ENCODE measurements at regions not wholly inside any gene's neighbourhood (a gene's known extent, or its start where the extent isn't known, plus 50 kb on each side); places are given as distances from the start of the nearest gene placed in this dataset.

DNA sequence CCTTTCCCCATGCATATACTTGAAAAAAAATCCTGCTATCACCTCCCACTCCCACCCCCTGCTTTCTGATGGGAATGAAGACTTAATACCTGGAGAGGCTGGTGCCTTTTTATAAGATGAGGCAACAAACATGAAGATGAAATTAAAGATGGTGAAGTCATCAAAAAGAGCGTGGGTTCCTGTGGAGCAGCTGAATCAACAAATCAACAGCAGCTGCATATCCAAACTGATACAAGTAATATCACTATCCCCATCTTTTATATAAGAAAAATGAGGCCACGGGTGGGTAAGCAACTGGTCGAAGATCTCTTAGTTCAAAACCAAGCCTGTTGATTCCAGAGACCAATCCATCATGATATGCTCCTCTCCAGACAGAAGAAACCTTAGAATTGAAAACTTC is 268.5 kb downstream of the ENC1 start:
- no peak for DNase-seq

DNA sequence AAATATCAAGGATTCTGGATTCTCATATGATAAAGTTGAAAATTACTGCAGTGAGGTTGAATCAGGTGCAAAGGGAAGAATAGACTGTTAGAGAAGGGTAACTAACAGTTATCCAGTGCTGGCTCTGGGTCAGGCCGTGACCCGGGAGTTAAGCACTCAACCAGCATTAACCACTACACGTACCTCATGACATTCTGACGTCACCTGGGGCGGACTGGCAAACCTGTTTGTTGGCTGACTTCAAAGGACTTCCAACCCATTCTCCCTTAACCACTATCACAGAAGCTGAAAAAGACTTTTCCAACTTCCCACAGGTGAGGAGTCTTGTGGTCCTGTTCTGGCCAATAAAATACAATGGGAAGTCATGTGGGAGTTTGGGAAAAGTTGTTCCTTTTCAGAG is 268.9 kb downstream of the ENC1 start:
- no peak for DNase-seq

DNA sequence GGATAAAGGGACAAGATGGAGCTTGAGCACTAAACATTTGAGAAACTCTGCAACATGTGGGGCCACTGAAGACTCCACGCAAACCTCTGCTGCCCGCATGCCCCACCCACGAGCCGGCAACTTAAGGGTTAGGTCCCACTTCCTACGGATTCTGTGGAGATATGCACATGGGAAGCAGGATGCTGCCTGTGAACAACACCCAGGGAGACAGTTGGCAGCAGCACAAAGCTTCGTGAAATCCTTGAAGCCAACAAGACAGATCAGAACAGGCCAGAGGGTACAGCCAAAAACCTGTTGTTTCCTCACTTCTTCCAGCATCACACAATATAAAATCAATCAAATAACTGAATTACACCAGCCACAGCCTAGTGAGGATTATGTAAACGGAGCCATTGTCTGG is 270.4 kb downstream of the ENC1 start:
- no peak for DNase-seq

DNA sequence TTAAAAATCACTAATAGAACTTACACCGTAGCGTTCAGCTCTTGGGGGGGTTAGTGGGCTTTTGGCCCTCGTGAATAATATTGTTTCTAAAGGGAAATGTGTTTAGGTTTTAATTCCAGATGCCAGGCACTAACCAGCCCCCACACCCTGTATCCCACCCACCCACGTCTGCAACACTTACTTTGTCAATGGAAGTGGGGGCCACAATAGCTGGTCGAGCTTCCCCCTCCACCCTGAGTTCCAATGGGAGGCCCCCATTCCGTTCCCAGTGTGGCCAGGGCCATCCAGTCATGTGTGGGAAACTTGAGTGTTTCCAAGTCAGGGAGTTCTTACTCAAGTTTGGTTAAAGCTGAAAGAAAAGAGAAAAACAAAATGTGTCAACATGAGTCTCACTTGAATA is 271.4 kb downstream of the ENC1 start:
- no peak for DNase-seq

DNA sequence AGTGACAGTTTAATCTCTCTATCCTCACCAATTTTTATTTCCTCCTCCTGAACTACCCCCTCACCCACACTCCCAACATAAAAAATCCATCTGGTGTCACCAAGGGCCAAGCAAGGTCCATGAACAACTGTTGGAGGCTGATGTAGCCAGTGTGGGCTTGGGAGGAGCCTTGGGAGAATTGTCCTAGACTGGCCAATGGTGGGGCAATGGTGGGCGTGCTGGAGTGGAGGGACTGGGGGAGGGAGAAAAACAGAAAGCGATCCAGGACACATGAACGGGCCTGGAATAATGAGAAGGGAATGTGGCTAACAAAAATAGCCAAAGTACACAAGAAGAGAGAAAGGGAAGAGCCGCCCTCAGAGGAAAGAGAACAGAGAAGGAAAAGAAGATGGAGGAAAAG is 272.6 kb downstream of the ENC1 start:
- DNase-seq = no peak

DNA sequence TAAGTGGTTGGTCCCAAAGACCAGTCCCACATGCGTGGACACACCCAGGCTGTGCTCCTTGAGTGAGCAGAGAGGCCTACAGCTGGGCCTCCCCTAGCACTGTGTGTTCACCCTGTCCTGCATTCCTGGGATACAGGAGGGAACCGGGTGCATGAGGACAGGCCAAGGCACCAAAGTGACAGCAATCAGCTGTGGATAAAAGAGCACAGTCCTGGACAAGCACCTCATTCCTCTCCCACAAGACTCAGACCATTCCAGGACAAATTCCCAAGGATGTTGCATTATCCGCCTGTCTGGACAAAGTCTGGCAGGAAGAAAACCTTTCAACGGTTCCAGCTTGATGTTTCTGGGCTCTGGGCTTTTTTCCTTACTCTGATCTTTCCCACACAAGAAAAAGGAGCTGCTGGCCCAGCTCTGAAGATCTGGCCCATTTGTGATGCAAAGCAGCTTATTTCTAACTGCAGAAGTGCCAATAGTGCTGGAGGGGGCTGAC is 273.2 kb downstream of the ENC1 start:
- no peak for DNase-seq

DNA sequence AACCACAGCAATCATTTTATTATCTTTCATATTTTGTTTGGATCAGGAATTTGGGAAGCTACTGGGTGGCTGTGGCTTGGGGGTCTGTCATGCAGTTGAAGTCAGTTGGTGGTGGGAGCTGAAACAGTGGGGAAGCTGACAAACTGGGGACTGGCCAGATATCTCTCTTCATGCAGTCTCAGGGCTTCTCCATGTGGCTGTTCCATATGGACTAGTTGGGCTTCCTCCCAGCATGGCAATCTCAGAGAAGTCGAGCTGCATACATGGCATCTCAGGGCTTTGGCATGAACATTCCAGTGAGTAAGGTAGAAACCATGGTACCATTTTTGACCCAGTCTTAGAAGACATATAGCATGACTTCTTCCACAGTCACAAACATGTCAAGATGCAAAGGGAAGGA is 274.8 kb downstream of the ENC1 start:
- DNase-seq = no peak

DNA sequence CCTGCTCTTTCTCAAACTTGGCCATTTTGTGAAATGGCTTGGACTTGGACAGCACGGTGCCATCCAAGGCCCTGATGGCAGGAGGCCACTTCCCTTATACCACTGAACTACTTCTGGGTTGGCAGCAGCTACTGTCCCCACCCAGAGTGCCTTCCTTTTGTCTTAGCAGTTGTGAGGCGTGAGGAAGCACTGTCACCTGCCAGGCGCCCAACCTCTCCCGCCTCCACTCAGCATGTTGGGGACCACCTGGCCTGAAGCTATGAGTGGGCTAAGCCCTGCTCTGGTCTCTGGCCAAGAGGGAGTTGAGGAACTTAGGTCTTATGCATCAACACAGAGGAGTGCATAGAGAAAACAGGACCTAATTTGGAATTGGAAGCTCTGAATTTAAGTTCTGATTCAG is 276.0 kb downstream of the ENC1 start:
- no peak for DNase-seq

DNA sequence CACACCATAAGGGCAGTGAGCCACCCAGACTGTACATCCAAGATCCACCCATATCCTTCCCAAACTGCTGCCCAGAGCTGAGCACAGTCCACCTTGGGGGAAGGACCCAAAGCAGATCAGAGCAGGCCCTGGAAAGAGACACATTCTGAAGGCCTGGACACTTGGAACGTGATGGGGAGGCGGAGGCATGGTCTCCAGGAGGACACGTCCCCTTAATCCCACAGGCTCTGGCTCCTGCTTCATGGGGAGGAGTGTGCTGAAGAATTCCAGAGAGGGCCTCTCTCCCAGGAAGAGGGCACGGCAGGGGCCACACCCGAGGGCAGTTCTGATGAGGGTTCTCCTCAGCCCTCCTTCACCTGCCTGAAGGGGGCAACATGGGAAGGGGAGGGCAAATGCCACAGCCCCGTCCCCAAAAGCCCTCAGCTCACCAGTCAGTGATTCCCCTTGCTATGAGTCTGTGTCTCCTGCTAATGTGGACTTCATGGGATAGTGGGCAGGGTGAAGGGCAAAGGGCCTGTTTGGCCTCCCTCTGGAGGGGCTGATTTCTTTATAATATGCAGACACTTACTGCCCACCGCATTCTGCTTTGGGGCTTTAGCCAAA is 276.8 kb downstream of the ENC1 start:
- DNase-seq = no peak

DNA sequence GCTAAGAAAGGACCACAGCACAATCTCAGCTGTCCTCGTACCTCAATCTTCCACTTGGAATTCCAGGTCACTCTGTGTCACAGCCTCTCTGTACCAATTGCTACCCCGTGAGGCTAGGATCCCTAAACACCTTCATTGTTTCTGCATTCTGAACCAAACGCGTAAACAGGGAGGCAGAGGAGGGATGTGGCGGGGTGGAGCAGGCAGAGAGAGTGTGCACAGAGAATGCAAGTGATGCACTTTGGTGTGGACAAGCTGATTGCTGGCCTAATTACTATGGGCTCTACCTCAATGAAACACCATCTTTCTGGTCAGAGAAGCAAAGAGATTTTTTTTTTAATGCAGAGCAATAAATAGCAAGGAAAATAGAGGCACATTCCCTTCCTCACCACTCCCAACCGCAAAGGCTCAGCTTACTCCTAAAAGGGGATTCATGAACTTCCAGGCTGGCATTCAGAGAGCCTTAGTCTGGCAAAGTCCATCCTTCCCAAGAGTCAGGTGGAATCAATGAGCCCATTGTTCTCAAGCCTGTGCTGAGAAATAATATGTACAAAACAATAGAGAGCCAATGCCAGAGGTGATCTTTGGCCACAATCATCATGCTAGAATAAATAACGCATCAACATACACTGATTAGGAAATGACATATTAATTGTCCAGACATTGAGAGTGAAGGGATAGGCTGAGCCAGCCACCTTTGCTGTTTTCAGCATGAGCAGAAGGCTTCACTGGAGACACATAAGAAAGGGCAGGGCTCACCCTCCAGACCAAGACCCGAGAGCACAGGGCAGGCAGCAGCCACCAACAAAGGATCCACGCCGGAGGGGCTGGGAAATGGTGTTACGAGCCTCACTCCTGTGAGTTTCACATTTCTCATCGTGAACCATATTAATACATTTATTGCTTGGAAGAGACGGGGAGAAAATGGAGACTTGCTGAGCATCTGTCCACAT is 278.8 kb downstream of the ENC1 start:
- DNase-seq = no peak

DNA sequence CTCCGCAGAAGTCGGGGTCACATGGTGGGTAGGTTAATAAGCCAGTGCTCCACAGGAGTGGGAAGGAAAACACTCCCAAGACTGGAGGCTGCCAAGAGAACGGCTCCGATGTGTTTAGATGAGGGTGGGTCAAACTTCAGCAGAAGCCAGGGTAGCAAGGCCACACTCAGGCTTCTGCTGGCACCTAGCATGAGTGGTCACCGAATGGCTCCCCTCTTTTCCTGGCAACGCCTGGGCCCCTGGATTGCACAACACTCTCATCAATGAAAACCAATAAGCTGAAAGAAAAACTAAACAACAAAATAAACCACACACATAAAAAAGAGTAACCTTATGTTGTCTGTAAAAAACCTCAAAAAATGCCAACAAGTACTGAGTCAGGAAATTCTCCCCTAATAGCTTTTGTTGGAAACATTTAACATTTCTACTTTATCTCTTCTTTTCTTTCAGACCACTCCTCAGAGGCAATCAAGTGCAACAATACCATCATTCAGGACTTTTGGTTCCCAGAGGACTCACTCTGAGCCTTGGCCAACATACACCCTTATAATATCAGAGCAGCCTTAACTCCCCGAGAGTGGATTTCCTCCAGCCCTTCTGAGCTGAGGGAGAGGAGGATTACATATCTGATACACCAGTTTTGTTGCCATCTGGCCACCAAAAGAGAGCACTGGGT is 279.9 kb downstream of the ENC1 start:
- no peak for DNase-seq

DNA sequence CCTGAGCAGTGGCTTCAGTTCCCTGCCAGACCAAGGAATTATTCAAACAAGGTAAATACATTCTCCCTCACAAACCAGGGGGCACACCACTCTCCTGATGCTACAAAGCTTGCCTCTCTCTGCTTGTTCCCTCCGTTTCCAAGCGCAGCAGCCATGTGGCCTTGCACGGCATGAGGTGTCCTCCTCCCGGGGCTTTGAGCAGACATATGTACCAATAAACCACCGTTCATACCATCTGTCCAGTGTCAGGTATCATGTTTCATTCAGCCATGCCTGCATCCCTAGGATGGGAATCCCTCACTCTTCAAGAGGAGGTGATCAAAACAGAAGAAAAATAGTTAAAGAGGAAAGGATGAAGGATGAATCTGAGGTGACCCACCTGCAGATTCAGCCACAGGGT is 282.7 kb downstream of the ENC1 start:
- no peak for DNase-seq

DNA sequence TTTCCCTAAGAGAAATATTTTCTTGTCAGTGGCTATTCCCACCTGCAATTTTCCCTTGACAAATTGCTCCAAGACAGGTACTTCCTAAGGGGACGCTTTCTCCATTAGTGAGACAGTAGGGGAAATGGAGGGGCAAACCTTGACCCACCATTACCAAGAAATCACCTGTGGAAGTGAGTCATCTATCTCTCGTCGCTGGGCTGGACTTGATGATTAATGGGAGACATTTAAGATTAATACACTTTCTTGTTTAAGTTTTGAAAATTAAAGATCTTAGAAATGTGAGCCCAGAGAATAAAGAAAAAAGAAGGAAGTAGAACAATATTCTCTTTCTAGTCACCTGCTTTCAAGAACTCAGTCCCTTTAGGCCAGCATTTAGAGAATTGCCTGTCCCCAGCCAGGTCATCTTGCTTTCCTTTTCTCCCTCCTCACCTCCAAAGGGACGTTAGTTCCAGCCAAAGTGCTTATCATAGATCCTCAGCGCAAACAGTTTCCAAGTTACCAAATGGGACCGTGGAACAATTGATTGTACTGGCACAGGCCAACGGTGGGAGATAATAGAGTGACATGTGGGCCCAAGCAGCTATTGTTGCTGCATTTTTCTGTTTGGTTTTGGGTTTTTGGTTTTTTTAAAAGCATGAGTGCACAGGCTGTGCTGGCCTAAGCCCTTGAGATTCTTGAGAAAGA is 284.4 kb downstream of the ENC1 start:
- DNase-seq = no peak

DNA sequence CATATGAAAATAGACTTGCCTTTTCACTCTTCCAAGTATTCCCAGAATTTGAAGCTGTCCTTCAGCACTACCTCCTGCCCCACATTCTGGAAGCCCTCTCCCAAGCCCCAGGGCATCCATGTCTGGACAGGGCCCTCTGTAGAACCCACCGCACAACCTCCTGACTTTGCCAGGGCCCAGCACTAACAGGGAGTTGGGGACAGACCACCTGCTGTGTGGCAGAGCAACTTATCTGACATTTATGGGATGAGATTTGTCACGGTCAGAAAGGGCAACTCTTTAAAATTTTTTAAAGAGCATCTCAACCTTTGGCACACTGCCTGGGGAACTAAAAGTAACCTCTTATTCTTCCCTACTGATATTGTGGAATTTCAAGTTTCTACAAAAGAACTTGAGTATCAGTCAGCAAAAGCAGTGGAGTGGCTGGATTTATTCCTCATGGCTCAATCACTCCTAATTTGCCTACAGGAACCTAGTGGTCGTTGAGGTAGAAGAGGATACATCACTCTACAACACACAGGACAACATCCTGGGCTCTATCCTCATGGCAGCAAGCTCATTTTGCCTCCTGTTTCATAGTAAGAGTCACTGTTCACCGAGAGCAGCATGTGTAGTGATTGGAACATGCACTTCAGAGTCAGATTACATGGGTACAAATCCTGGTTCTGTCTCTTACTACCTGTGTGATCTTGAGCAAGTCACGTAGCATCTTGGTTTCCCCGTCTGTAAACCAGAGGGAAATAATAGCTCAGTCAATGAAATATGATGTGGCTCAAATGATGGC is 285.3 kb downstream of the ENC1 start:
- no peak for DNase-seq

DNA sequence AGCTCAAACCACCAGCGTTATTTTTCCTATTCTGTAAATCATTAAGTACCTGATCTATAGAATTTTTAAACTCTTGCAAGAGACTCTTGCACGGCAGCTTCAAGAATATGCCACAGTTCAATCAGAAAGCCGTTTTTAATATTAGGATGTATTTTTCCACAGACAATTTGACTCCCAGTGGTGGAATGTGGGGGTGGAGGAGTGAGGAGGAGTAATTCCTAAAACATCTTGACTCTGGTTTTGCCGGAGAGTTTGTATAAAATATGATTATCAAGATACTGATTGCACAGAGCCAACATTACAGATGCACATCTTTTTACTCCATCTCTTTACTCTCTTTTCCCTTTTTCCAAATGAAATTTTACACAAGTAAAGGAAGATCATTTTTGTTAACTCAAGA is 288.3 kb downstream of the ENC1 start:
- no peak for DNase-seq

DNA sequence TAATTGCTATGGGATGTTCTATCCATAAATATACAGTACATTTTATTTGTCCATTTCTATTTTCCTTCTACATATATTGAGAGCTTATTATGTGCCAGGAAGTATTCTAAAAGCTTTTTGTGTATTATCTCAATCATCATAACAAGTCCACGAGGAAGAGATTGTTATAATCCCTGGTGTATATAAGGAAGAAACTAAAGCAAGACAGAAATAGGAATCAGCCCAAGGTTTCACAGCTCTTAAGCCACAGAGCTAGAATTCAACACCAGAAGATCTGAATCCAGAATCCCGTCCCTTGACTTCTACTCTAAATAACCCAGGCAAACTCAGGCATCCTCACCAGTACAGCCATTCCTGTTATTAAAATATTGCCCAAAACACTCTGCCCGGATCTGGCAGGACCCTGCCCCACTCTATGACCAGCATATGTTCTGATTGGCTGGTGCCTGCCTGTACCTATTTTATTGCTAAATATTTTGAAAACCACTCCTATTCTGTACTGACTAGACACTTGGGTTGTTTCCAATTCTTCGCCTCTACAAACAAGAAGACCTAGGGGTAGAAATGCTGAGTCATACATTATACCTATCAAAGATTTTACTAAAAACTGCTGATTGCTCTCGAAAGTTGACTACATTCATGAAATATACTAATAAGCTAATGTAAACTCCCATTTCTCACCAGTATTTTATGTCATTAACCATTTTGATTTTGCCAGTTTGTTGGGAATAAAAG is 297.4 kb downstream of the ENC1 start:
- DNase-seq = no peak

DNA sequence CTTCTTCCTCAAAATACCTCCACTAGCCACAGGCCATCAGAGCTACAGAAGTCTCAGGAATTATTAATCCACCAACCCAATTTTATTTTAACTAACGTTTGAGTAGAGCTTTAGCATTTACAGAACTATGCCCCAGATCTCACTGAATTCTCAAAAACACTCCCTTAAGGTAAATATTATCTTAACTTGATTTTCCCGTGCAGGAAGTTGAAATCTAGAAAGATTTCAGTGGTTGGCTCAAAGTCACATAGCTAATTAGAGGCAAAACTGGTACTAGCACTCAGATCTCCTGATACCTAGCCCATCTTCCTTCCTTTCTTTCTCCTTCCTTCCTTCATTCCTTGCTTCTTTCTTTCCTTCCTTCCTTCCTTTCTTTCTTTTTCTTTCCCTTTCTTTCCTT is 298.3 kb downstream of the ENC1 start:
- no peak for DNase-seq

DNA sequence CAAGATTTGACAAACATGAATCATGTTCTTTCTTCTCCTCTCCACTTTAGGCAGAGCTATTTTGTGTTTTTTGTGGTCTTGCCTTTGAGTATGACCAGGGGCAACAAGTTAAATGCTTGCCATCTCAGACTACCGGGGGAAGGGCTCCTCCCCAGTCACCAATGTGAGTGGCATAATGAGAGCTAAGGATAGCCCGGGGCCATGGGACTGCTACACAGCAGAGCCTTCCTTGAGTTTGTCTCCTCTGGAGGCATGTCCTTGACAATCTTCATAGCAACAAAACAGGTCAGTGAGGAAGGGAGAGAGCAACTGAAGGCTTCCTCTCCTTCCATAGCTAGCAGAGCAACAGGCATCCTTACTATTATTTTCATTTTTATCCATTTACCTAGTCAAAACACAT is 299.3 kb downstream of the ENC1 start:
- no peak for DNase-seq

DNA sequence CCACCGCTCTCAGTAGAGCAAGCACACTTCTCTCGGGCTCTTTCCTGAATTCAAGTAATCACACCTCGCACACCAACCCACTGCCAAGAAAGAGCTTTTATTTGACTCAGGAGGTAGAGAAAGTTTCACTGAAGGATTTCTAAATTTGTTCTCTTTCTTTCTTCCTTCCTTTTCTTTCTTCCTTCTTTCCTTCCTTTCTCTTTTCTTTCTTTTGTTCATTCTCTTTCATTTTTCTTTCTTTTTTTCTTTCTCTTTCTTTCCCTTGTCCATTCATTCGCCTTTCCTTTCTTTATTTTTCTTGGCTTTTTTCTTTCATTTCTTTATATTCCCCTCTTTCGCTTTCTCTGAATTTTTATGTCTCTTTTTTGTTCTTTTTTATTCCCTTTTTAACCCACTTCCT is 300.1 kb downstream of the ENC1 start:
- DNase-seq = no peak

DNA sequence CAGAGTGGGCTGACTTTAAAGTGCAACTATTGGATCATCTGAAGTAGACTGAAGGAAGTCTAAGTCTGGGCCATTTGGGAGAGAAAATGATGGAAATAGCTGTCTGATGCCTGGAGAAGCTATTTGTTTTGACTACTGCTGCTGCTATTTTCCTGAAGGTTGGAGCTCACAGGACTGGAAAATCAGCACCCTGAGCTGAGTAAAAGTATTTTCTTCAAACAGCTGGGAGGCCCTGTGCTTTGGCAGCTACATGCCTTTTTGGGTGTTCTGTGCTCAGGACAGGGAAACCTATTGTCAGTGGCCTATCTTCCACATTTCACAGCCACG is 302.6 kb downstream of the ENC1 start:
- DNase-seq = no peak

DNA sequence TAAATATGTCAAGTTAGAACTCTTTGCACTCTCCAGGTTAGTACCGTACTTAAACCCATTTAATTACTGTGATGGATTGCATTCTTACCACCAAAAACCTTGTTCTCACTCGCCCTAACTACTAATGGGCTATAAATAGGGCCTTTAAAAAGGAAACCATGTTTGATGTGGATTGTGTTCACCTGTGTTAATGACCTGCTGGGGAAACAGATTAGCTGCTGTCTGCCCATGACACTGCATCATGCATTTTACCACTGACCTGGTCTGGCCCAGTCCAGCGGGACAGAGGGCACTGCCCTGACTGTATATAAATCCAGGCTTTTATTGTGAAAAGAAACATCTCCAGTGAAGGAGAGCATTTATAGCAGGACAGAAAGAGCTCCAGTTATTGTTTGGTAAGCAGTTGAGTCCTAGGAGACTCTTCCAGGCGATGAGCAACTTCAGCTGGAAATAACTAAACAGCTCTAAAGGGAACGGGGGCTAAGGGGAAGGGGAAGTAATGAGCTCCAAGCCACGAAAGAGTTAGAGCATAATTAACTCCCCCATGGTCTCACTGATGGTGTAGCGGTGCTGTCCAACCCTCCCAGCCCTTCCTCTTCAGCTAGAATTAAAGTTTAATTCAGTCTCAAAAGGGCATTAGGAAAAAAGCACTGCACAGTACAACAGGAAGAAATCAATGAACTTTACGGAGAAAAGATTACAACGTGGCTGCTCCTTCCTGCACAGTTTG is 303.1 kb downstream of the ENC1 start:
- no peak for DNase-seq
